MCF 10A (cell line): ENCODE measurements at regions not wholly inside any gene's neighbourhood (a gene's known extent, or its start where the extent isn't known, plus 50 kb on each side); places are given as distances from the start of the nearest gene placed in this dataset.

Experiments
- BruUV-seq: library from RNA; stranded (reverse); fragments of 400-500 nt; replicated peaks from 2 replicates; lab custom pipeline; 2021; lab: Mats Ljungman, UMichigan
- CTCF ChIA-PET: fragments of 300-600 bp; sonication (Branson Sonifier 250); formaldehyde crosslinking; extraction: SDS; loops from one replicate; lab custom pipeline; 2021; ENCODE audit warnings: antibody characterized with exemption, inconsistent platforms; lab: Yijun Ruan, JAX
- POLR2A ChIA-PET: fragments of 300-600, 350-650 bp; sonication (Branson Sonifier 250); formaldehyde crosslinking; extraction: SDS; loops from one replicate; lab custom pipeline; 2020; ENCODE audit warnings: antibody characterized with exemption, inconsistent platforms; lab: Yijun Ruan, JAX
- DNase-seq: peaks from one replicate; pipeline ENCODE4 v3.0.0-alpha.2; 2018; ENCODE audit not compliant: unreplicated experiment
- H3K27ac Mint-ChIP-seq: one replicate; pipeline ENCODE4 v1.8.0; 2022; ENCODE audit warnings: mild to moderate bottlenecking, low read depth, mixed read lengths; ENCODE audit not compliant: unreplicated experiment
- H3K27me3 Mint-ChIP-seq: one replicate; pipeline ENCODE4 v1.8.0; 2022; ENCODE audit warnings: mixed read lengths; ENCODE audit not compliant: insufficient read depth, unreplicated experiment
- H3K36me3 Mint-ChIP-seq: one replicate; pipeline ENCODE4 v1.8.0; 2022; ENCODE audit warnings: mild to moderate bottlenecking, moderate library complexity, mixed read lengths; ENCODE audit not compliant: insufficient read depth, unreplicated experiment
- H3K4me1 Mint-ChIP-seq: one replicate; pipeline ENCODE4 v1.8.0; 2022; ENCODE audit warnings: mixed read lengths; ENCODE audit not compliant: insufficient read depth, unreplicated experiment
- H3K4me3 Mint-ChIP-seq: one replicate; pipeline ENCODE4 v1.8.0; 2022; ENCODE audit warnings: mild to moderate bottlenecking, moderate library complexity, mixed read lengths; ENCODE audit not compliant: unreplicated experiment
- H3K9me3 Mint-ChIP-seq: one replicate; pipeline ENCODE4 v1.8.0; 2022; ENCODE audit warnings: mixed read lengths; ENCODE audit not compliant: unreplicated experiment
- CTCF ChIP-seq: fragments of 200-600 bp; IDR thresholded peaks from one replicate; pipeline ENCODE4 v1.8.0; 2022; ENCODE audit warnings: antibody characterized with exemption, mild to moderate bottlenecking; ENCODE audit not compliant: unreplicated experiment
- intact Hi-C: fragments of 100-400 bp; cut with micrococcal nuclease; formaldehyde crosslinking; loops from 2 replicates; pipeline ENCODE4 v1.14.1; 2022

DNA sequence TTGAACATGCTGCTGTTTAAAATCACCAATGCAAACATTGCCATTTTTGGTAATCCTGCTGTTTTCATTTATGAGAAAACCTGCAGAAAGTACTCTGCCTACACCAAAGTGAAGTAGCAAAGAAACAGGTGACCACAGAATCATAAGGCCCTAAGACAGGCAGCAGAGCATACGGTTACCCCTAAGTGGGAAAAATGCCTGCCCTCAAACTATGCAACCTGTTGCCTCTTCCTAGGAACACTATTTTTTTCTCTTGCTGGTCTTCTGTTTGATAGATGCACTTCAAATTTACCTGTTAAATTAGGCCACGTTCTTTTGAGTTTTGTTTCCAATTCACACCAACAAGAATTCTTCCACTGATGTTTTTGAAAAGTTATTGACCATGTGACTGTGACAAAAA lies 89.5 kb upstream of the RAB4A start:
- H3K4me1 Mint-ChIP-seq = no peaks in the 10 kb centered on the region
- peaks cover 8% of the 10 kb centered on the region for H3K9me3 Mint-ChIP-seq
- H3K27ac Mint-ChIP-seq = no peak overlapping the region
- intact Hi-C loops = no loop called here
- no TSS peak for BruUV-seq
- no peaks in the 10 kb centered on the region for H3K27me3 Mint-ChIP-seq
- POLR2A ChIA-PET = interaction anchor here (1.5 kb wide), 1 partner anchor 9 kb away, joined by 3 read pairs; no protein-coding TSS in a partner anchor
- H3K36me3 Mint-ChIP-seq = no peaks in the 10 kb centered on the region
- DNase-seq = no peak
- CTCF ChIA-PET = no interaction called here
- no peak overlapping the region for H3K4me3 Mint-ChIP-seq
- TF ChIP-seq CTCF = no peak

GRCh38 chr1:229183588-229183987 lies 87.3 kb upstream of the RAB4A start:
- no peak for TF ChIP-seq CTCF
- ChIA-PET POLR2A (interaction anchor here (0.7 to 1.4 kb wide), 4 partner anchors 9 to 483 kb away, joined by 3 to 4 read pairs (median 4); no protein-coding TSS in a partner anchor), CTCF (interaction anchor here (0.5 to 1.2 kb wide), 5 partner anchors 11 to 492 kb away, joined by 3 to 4 read pairs (median 3); no protein-coding TSS in a partner anchor)
- no peak for DNase-seq
- intact Hi-C loops = no loop called here
- Mint-ChIP-seq H3K27me3 (no peaks in the 10 kb centered on the region), H3K4me3 (no peak overlapping the region), H3K9me3 (peaks cover 8% of the 10 kb centered on the region), H3K4me1 (no peaks in the 10 kb centered on the region), H3K27ac (no peak overlapping the region), H3K36me3 (no peaks in the 10 kb centered on the region)
- BruUV-seq = no TSS peak

DNA sequence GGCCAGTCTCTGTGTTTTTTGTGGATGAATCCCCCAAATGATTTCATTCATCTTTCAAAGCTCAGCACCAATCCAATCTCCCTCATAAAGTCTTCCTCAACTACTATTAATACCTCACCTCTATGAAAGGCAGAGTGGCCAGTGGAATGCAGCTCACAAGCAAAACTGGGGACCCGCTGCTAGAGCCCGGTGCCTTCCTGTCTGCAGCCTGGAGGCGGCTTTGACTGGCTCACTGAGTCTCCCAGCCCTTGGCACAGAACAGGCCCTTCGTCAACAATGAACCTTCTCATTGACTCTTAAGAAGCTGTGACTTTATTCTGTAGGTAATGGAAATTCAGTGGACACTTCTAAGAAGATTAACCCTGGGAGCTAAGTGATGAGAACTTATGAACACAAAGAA lies 86.8 kb upstream of the RAB4A start:
- no TSS peak for BruUV-seq
- intact Hi-C loops = no loop called here
- Mint-ChIP-seq H3K36me3 (no peaks in the 10 kb centered on the region), H3K9me3 (peaks cover 8% of the 10 kb centered on the region), H3K4me1 (peaks cover 3% of the 10 kb centered on the region), H3K27ac (no peak overlapping the region), H3K27me3 (no peaks in the 10 kb centered on the region), H3K4me3 (no peak overlapping the region)
- DNase-seq = no peak
- TF ChIP-seq CTCF = no peak
- ChIA-PET POLR2A (interaction anchor here (0.7 to 1.4 kb wide), 5 partner anchors 9 to 484 kb away, joined by 3 to 4 read pairs (median 4); no protein-coding TSS in a partner anchor), CTCF (interaction anchor here (0.6 to 1.8 kb wide), 6 partner anchors 12 to 492 kb away, joined by 3 to 7 read pairs (median 4); no protein-coding TSS in a partner anchor)

DNA sequence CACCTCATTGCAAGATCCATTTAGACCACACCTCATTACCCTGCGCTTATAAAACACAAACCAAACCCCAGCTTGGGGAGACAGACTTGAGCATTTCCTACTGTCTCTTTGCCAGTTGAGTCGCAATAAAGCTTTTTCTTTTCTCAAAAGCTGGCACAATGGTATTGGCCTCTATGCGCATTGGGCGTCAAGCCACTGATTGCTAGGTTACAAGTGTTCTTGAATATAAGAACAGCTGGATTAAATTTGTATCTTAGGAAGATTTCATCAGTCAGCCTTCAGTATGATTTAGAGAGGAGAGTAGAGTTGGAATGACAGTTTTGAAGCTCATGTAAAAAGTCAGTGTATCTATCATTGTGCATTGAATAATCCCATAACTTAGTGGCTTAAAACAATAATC lies 84.9 kb upstream of the RAB4A start:
- ChIA-PET POLR2A (no interaction called here), CTCF (interaction anchor here (0.5 to 2.4 kb wide), 6 partner anchors 11 to 492 kb away, joined by 3 to 10 read pairs (median 5); no protein-coding TSS in a partner anchor)
- no peak overlapping the region for H3K4me3 Mint-ChIP-seq
- no peaks in the 10 kb centered on the region for H3K27me3 Mint-ChIP-seq
- no peak for TF ChIP-seq CTCF
- no peak overlapping the region for H3K27ac Mint-ChIP-seq
- peaks cover 8% of the 10 kb centered on the region for H3K9me3 Mint-ChIP-seq
- intact Hi-C loops = no loop called here
- H3K36me3 Mint-ChIP-seq = no peaks in the 10 kb centered on the region
- no TSS peak for BruUV-seq
- peaks cover 16% of the 10 kb centered on the region for H3K4me1 Mint-ChIP-seq
- no peak for DNase-seq
